GM19043 (cell line): ENCODE measurements at regions not wholly inside any gene's neighbourhood (a gene's known extent, or its start where the extent isn't known, plus 50 kb on each side); places are given as distances from the start of the nearest gene placed in this dataset.
"Not testable (repeated sequence)": the region's sequence is repeated elsewhere in the genome, so short reads cannot be mapped to it uniquely, and the experiment has no call there.

Experiments
- ATAC-seq: cut with Tn5 transposase; IDR thresholded peaks from one replicate; pipeline ENCODE4 v1.9.1; 2021; ENCODE audit warnings: low read depth; ENCODE audit not compliant: unreplicated experiment

GRCh38 chr7:68399991-68400590, 1198.2 kb upstream of the AUTS2 start:
- ATAC-seq, result no peak

- ATAC-seq, result no peak
These were observed 1197.5 kb upstream of the AUTS2 start for GRCh38 chr7:68400783-68401182.

- ATAC-seq, result no peak
These were observed 1197.0 kb upstream of the AUTS2 start for GRCh38 chr7:68401313-68401712.

GRCh38 chr7:68406480-68406879, 1191.8 kb upstream of the AUTS2 start:
- no peak for ATAC-seq

- no peak for ATAC-seq
These were observed 1190.8 kb upstream of the AUTS2 start for GRCh38 chr7:68407460-68407859.

GRCh38 chr7:68408873-68409272, 1189.4 kb upstream of the AUTS2 start:
- ATAC-seq, result no peak

GRCh38 chr7:68409851-68410250, 1188.4 kb upstream of the AUTS2 start:
- ATAC-seq, result no peak

- ATAC-seq, result not testable (repeated sequence)
These were observed 1187.6 kb upstream of the AUTS2 start for GRCh38 chr7:68410693-68411092.

GRCh38 chr7:68411742-68412141, 1186.5 kb upstream of the AUTS2 start:
- ATAC-seq, result no peak

GRCh38 chr7:68414631-68415425, 1183.4 kb upstream of the AUTS2 start:
- no peak for ATAC-seq

GRCh38 chr7:68417002-68417401, 1181.3 kb upstream of the AUTS2 start:
- no peak for ATAC-seq

- no peak for ATAC-seq
These were observed 1180.6 kb upstream of the AUTS2 start for GRCh38 chr7:68417659-68418058.

- no peak for ATAC-seq
These were observed 1177.7 kb upstream of the AUTS2 start for GRCh38 chr7:68420342-68421192.

GRCh38 chr7:68421712-68422111, 1176.6 kb upstream of the AUTS2 start:
- no peak for ATAC-seq

- ATAC-seq, result no peak
These were observed 1176.0 kb upstream of the AUTS2 start for GRCh38 chr7:68422281-68422680.

- ATAC-seq, result no peak
These were observed 1174.9 kb upstream of the AUTS2 start for GRCh38 chr7:68423356-68423755.

GRCh38 chr7:68424658-68425297, 1173.5 kb upstream of the AUTS2 start:
- ATAC-seq, result no peak

GRCh38 chr7:68425377-68425776, 1172.9 kb upstream of the AUTS2 start:
- no peak for ATAC-seq

- ATAC-seq, result no peak
These were observed 1168.7 kb upstream of the AUTS2 start for GRCh38 chr7:68429411-68430117.

- ATAC-seq, result no peak
These were observed 1165.7 kb upstream of the AUTS2 start for GRCh38 chr7:68432585-68432984.
